SW 1271 (cell line): ENCODE measurements at regions not wholly inside any gene's neighbourhood (a gene's known extent, or its start where the extent isn't known, plus 50 kb on each side); places are given as distances from the start of the nearest gene placed in this dataset.
"Not testable (repeated sequence)": the region's sequence is repeated elsewhere in the genome, so short reads cannot be mapped to it uniquely, and the experiment has no call there.

Experiments
- DNase-seq, 2 experiments: peaks; one replicate each; lab custom pipeline; 2025; lab: John Stamatoyannopoulos, UW

DNA sequence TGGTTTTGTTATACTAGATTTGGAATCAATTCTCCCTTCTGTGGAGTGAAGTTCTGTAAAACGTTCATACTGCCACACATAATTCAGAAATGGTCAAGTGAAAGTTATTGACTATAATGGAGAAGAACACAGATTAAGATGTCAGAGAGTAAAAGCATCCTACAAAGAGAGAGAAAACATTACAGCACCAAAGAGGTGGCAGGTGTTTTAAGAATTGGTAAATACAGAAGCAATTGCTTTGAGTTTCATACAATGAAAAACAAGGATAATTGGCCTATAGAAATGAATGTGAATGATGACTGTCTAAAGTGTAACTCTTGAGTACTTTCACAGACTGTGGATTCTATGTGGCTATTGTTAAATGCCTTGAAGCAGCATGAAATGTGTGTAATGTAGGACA is 435.6 kb upstream of the SMIM31 start:
- DNase-seq: no peak

DNA sequence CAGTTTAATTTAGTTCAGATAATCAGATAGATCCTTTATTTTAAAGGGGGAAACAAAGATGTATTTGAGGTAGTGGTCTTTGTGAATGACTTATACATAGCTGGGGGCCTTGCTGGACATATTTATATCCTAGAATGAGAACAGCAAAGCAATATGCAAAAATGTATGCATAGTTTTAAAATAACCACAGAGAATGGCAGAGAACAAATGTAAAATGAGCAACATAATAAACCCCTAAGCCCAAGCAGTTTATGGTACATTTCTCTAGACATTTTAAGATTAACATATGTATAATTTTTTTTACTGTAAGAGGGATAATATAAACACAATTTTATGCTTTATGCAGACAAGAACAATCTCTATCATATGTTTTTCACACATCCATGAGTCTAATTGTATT is 434.2 kb upstream of the SMIM31 start:
- DNase-seq: no peak

DNA sequence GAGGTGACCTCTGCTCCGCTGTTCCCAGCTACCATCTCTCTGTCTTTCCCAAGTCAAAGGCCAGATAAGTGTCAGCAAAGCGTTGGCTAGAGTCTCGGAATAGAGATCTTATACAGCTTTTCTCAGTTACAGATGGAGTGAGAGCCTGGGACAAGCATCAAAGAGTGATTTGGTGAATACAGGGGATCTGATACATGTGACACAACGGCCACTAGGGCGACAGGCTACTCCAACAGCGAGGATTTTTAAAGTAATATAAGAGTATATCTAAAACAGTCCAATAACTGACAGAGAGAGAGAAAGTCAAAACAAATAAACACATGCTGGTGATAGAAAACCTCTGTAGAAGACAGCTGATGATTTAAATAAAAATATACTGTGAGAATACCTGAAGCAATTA is 433.1 kb upstream of the SMIM31 start:
- no peak for DNase-seq

DNA sequence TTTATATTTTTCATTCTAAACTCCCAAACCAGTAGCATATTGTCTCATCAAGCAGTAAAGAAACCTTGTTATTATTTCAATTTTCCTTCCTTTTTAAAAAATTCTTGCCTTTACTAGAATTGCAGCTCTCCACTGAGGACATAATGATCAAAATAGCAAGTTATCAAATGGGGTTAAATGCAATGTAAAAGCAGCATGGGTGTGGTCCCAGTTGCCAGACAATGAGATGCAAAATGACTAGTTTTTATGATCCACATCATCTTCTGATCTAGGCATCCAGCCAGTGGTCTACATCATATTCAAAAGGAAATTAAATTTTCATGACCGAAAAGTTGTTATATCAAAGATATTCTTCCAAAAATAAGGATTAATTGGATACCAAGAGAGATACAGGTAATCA is 427.9 kb upstream of the SMIM31 start:
- no peak for DNase-seq

DNA sequence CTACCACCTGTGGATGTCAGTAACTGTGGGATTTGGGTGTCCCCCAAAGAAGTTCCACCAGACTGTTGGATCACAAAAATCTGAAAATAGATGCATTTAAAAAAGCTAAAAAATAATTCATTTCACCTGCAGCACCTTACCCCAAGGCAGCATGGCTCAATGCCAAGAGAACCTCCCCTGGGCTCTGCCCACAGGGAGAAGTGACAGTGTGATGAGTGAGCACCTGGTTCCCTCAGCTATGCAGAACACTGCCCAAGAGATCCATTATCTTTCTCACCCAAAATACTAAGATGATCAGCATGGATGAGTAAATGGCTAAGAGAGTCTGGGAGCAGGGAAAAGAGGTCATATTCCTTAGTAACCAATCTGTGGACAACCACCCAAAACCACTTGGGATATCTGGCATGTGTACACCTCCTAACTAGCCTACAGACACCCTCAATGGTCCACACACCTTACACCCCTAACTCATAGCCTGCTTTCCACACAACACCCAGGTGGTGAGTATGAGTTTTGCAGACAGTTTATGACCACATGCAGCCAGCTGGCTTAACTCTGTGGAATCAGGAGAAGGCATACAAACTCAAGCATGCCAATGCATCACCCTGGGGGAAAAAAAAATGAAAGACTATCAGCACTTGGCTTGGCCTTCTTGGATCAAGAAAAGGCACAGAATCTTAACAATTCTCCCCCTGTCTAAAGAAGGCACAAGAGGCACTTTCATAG is 416.5 kb upstream of the SMIM31 start:
- DNase-seq: no peak

DNA sequence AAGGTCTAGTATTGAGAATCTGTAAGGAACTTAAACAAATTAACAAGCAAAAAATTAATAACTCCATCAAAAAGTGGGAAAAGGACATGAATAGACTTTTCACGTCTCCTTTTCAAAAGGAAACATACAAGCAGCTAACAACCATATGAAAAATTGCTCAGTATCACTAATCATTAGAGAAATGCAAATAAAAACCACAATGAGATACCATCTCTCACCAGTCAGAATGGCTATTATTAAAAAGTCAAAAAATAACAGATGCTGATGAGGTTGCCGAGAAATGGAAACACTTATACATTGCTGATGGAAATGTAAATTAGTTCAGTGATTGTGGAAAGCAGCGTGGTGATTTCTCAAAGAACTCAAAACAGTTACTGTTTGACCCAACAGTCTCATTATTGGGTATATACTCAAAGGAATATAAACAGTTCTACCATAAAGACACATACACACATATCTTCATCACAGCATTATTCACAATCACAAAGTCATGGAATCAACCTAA is 410.4 kb upstream of the SMIM31 start:
- DNase-seq: no peak

DNA sequence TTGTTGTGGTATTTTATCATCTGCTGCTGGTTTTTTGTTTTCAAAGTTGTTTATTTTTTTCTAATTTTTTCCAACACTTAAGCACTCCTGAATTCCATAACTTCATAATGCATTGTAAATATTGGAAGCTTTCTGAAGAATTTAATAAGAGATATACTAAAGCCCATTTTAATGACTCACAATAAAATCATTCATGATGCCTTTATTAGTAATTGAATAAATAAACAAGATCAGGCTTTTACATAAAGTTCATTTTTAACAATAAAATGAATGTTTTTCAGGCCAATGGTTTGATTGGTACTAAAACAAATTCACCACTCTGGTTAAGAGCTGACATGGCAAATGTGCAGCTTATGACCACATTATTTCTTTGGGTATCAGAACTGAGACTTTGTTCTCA is 408.2 kb upstream of the SMIM31 start:
- DNase-seq: no peak

DNA sequence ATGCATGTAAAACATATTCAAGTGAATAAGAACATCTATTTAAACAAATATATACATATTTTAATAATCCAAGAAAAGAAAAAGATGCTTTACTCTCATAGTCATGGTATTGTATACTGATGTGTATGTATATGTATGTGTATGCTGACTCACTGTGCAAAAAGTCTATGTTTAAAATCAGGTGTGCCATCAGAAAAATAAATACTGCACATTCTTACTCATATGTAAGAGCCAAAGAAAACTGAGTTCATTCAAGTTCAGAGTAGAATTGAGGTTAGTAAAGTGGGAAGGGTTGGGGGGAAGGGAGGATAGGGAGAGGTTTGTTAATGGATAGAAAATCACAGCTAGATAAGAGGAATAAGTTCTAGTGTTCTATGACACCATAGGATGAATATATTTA is 403.9 kb upstream of the SMIM31 start:
- no peak for DNase-seq

DNA sequence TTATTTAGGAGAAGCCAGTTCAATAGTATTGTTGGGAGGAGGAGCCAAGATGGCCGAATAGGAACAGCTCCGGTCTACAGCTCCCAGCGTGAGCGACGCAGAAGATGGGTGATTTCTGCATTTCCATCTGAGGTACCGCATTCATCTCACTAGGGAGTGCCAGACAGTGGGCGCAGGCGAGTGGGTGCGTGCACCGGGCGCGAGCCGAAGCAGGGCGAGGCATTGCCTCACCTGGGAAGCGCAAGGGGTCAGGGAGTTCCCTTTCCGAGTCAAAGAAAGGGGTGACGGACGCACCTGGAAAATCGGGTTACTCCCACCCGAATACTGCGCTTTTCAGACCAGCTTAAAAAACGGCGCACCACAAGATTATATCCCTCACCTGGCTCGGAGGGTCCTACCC is 403.2 kb upstream of the SMIM31 start:
- DNase-seq: not testable (repeated sequence)

DNA sequence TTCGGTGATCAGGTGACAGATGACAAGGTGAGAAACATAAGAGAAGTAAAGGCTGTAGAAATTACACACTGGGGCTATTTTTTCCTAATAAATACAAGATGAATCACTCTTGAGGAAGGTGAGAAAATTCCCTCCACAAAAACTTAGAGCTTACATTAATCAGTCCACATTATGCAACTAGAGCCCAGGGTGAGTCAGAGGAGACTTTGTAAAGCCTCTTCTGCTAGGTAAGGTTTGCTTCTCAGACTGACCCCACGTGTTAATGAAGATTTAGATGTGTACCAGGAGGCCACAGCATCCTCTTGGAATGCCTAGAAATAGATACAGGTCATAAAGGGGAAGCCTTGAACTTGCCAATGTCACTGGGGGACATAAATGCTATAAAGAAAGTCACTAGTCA is 396.0 kb upstream of the SMIM31 start:
- no peak for DNase-seq

DNA sequence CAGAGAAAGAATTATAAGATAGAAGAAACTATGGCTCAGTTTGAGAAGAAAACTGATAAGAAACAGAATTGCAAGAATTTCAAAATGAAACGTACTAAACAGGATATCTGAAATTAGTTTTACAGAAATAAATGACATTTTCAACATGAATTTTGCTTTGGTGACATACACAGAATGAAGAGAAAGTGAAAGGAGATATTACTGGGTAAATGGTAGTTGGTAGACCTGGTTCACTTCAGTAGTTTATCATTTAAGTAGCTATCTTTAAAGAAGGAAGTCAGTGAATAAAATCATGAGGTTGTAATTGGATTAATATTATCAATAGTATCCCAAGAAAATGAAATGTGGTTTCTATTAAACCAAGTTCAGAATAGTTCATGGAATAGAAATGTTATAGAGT is 395.5 kb upstream of the SMIM31 start:
- no peak for DNase-seq

DNA sequence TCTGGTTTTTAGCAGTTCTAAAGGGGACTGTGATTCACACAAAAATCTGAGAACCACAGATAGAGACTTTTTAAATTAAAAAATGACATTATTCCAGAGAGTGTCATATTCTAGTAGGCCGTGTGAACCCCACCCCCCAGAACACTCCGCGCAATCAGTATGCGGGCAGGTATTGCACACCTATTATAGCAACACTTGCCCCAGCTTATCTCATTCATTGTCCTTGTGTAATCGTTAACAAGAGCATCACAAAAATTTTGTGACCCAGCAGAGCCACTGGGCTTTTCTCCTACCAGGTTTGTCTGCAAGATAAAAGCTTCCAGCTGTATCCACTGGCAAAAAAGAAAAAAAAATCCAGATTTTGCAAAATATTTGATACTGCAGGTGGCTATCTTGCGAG is 394.1 kb upstream of the SMIM31 start:
- no peak for DNase-seq

DNA sequence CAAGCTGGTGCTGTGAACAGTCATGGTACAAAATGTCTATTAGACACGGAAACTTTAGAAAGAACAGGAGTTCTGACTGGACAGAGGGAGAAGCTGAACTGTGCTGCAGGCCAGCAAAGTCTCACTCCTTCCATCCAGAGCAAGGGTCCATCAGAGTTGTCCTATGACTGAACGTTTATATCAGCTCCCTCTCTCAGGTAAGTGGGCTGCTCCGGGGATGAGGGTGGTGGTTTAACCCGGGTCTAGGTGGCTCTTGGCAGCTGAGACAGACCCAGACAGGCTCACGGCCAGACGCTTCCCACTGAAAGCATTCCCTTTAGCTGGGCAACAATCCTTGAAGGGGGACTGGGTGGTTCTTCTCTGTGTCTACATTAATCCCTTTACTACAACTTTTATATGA is 385.0 kb upstream of the SMIM31 start:
- DNase-seq: no peak

DNA sequence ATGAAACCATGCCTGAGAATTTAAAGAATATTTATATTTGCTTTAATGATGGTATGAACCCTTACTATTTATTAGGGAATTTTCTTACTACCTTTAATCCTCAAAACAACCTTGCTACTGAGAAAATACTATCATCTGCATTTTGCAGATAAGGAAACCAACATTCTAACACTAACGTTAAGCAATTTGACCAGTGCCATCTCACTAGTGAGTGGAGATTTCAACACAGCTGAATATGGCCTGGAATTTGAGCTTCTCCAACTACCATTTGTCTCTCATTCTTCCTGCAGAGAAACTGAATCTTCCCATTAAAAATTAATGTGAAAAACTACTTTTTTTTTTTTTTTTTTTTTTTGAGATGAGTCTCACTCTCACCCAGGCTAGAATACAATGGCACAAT is 380.9 kb upstream of the SMIM31 start:
- no peak for DNase-seq

DNA sequence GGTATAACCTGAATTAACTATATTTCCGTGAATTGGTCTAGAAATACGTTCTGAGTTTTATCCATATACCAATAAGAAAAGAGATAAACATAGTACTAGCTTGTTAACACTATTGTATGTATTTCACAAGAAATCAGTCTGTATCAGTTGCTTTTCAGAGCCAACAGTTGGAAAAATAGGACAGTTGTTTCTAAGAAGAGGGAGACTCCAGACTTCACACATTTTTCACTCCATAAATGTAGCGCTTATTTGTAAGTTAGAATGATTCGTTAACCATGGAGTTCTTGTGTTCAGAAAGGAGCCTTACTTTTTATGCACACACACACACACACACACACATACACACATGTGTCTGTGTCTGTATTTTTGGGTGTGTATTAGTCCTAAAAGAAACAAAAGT is 376.7 kb upstream of the SMIM31 start:
- no peak for DNase-seq

DNA sequence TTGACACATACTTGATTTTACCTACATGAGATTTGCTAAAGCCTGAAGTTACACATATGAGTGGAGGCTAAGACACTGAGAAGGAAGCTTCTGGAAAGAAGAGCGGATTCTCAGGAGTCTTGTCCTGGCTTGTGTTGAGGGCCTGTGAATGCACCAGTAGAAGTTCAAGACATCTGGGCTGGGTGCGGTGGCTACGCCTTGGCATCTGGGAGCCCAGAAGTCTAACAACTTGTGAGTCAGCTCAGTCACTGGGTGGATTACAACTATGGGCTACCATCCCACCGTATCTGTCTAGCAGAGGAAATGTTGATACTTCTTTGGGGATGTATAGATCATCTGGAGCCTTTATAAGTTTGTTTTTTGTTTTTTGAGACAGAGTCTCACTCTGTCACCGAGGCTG is 375.6 kb upstream of the SMIM31 start:
- no peak for DNase-seq

DNA sequence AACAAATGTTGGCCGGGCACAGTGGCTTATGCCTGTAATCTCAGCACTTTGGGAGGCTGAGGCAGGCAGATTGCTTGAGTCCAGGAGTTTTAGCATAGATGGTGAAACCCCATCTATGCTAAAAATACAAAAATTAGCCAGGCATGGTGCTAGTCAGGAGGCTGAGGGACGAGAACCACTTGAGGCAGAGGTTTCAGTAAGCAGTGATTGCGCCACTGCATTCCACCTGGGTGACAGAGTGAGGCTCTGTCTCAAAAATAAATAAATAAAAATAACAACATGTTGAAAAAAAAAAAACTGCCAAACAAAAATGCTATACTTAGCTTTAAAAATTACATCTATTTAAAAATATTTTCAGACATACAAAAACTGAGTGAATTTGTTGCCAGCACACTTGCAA is 374.2 kb upstream of the SMIM31 start:
- DNase-seq: no peak

DNA sequence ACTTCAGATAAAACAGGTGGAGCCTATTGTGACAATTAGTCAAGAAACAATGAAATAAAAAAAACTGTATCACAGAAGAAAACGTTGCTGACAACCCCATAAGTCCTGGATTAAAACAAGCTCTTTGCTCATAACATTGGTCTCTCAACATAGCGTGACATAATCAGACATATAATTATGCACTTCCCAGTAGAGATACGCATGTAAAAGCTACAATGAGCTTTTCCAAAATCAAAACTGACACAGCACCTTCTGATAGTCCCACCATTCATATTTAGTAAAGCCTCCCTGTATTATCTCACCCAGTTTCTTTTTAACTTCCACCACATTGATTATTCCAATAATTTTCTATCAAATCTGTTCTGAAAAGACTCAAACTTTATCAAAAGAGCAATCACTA is 372.1 kb upstream of the SMIM31 start:
- DNase-seq: no peak

DNA sequence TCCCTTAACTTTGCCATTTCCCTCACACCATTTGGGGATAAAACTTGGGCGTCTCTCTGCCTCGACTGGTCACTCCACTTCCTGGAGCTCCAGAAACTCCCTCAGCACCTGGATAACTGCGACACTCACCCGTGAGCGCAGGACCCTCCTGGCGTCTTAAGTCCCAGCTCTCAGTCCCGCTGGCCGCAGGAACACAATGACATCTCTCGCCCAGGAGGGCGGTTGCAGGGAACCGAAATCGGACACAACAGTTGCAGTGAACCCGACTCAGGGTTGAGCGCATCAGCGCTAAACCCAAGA is 370.9 kb upstream of the SMIM31 start:
- DNase-seq: no peak

DNA sequence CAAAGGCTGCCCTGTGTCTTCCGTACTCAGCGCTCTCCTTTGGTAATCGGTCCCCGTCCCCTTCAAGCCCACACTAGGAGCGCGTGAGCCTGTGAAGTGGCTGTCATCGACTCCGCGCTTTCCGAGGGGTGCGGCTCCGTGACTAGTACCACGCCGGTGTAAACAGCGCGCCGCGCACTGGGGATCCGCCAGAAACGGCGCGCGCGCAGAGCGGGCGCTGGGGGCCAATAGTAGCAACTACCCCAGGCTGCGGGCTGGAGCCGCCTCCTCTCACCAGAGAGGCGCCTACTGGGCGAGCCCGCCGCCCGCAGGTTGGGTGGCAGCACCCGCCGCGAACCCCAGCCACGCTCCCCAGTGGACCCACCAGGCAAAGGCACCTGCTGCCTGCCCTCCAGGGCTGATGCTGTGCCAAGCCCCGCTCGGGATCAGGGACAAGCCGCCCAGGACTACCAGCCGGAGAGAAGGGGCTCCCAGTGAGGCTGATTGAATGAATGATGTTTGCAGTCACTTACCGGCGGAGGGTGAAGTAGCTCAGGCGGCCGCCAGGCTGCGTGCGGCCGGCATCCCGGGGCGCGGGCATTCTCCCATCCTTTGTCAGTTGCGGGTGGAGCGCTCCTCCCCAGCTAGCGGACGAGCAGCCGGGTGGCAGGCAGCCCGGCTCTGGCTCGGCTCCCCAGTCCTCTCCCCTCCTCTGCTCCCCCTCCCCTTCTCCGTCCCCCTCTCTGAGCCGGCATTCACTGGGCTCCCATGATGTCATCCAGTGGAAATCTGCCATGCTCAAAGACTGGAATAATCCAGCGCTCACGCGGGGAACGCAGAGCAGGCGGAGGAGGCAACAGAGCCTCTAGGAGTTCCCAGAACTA is 370.3 kb upstream of the SMIM31 start:
- no peak for DNase-seq

DNA sequence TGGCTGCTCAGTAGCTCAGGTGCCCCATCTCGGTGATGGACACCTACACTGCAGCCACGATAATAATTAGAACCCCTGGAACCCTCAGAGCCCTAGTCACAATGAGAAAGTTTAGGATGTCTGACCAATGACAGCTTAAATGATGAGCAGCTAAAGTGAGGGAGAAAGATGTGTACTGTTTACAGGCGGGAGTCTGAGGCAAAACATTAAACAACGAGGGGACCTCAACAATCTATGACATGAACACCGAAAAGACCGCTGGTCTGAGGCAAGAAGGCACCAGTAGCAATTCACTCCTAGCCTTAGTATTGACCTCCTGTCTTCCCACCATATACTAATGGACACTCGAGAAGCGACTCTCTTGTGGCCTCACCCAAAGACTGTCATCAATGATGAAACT is 369.5 kb upstream of the SMIM31 start:
- DNase-seq: no peak

DNA sequence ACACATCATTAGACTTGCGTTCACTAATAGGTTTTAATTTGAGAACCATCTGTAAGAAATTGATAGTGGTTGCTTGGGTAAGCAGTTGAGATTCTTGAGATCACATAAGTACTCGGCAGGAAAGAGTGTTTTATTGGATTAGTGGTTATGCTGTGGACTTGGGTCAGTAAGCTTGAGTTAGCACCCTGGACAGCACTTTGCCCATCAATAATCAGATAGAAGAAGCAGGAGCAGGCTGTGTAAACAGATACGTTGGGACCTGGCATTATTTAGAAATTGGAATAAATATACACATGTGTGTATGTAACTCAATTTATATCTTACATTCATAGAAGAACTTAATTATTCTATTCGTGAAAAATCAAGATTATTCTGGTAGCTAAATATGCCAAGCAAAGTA is 357.5 kb upstream of the SMIM31 start:
- DNase-seq: no peak

DNA sequence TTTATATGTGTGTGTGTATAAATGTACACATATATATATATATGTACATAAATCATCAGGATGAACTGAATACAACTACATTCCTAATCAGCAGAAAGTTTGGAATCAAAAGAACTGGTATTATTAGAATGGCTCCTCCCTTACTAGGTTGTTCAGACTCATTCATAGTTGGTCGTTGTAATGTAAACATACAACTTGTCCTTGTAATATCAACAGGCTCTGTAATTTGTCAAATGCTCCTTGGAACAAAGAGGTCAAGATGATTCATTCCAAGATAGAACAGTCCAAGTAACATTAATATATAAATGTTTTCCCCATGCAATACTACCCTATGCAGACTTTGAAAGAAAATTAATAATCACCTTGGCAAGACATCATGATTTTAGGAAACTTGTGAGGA is 351.4 kb upstream of the SMIM31 start:
- no peak for DNase-seq

DNA sequence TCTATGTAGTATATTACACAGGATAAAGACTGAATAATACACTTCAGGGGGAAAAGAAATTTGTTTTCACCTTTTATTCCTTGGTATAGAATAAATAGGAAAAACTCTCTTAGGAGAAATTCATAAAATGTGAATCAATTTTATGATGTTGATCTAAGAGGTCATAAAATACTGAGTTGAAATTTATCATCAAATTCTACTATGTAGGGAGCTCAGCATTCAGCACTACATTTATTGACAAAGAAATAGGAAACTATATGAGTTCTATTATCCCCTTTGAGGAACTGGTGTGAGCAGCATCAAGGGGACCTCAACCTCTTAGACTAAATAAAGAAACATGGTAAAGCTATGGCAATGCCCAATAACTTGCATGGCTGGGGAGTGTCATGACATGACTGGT is 348.2 kb upstream of the SMIM31 start:
- no peak for DNase-seq
